ENCODE measurements at regions not wholly inside any gene's neighbourhood (a gene's known extent, or its start where the extent isn't known, plus 50 kb on each side); places are given as distances from the start of the nearest gene placed in this dataset.
"Not testable (repeated sequence)": the region's sequence is repeated elsewhere in the genome, so short reads cannot be mapped to it uniquely, and the experiment has no call there.

DNA sequence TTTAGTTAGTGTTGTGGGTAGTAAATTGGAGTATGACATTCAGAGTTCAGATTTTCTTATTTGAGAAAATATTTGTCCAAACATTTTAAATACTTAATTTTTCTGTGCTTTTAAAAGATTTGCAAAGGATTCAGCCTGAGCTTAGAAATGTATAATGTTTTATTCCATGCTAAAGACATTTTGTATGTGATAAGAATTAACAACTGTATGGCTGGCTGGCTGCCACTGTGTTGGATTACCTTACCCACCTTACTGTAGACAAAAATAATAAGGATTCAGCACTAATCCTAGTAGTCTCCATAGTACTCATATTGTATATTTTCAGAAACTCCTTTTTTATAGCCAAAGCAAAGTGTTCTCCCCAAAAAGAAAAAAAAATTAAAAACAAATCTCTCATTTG is 74.8 kb downstream of the TANC2 start:
- Histone ChIP-seq H3K4me3 (no peak overlapping the region), H3K27me3 (no peaks in the 10 kb centered on the region), H3K27ac (no peak overlapping the region), H3K36me3 (no peaks in the 10 kb centered on the region), H3K4me1 (ENCODE audit: insufficient read depth) (peaks cover 1% of the 10 kb centered on the region), H3K9me3 (no peaks in the 10 kb centered on the region)
- no peak for DNase-seq
- intact Hi-C loops (cut with DNase I): no loop called here
- no peak for TF ChIP-seq POLR2A (IDR thresholded peaks at IDR 0.05)
- TF ChIP-seq, protein P1, sequence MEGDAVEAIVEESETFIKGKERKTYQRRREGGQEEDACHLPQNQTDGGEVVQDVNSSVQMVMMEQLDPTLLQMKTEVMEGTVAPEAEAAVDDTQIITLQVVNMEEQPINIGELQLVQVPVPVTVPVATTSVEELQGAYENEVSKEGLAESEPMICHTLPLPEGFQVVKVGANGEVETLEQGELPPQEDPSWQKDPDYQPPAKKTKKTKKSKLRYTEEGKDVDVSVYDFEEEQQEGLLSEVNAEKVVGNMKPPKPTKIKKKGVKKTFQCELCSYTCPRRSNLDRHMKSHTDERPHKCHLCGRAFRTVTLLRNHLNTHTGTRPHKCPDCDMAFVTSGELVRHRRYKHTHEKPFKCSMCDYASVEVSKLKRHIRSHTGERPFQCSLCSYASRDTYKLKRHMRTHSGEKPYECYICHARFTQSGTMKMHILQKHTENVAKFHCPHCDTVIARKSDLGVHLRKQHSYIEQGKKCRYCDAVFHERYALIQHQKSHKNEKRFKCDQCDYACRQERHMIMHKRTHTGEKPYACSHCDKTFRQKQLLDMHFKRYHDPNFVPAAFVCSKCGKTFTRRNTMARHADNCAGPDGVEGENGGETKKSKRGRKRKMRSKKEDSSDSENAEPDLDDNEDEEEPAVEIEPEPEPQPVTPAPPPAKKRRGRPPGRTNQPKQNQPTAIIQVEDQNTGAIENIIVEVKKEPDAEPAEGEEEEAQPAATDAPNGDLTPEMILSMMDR (IDR thresholded peaks at IDR 0.05): no peak
- TF ChIP-seq EP300 (IDR thresholded peaks at IDR 0.05): no peak

DNA sequence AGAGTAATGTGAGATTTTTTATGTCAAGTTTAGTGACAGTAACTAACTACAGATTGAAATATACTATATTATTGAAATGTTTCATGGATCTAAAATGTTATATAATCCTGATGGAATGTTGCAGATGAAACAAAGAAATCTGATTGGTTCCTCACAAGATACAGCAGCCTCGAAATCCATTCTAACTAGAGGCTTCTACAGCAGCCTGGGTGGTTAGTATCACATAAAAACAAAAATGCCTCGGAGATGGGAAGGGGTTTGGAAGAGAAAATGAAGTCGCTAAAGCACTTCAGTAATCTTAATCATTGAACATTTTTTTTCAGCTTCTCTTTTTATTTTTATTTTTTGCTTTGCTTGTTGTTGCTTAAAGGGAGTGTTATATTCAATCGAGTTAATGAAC is 75.2 kb downstream of the TANC2 start:
- DNase-seq: no peak
- Histone ChIP-seq H3K4me1 (ENCODE audit: insufficient read depth) (peaks cover 1% of the 10 kb centered on the region), H3K4me3 (no peak overlapping the region), H3K36me3 (no peaks in the 10 kb centered on the region), H3K27ac (no peak overlapping the region), H3K9me3 (no peaks in the 10 kb centered on the region), H3K27me3 (no peaks in the 10 kb centered on the region)
- TF ChIP-seq EP300 (IDR thresholded peaks at IDR 0.05) (no peak), POLR2A (IDR thresholded peaks at IDR 0.05) (no peak)
- TF ChIP-seq, protein P1 (IDR thresholded peaks at IDR 0.05): no peak
- 28 to 37% (median 34%) methylated on average over 4 of the region's 4 CpGs for WGBS, 3 donors
- intact Hi-C loops (cut with DNase I): no loop called here

DNA sequence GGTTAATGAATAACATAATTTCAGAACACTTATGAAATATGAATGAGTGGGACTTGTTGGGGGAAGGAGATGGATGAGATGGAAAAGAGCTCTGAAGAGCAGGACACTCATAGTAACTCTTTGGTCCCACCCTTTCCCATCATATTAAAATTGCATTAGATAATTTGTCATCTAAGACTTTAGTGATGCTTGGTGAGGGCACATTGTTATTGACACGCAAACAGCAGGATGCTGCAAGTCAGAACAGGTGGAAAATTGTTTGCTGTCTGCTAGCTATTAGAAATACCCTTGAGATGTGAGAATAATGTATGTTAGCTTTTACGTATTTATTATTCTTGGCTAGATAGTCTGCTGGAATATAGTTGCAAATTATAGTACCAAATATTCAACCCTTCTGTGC is 75.7 kb downstream of the TANC2 start:
- no peak overlapping the region for H3K27ac ChIP-seq
- H3K4me3 ChIP-seq: no peak overlapping the region
- H3K36me3 ChIP-seq: no peaks in the 10 kb centered on the region
- no peaks in the 10 kb centered on the region for H3K27me3 ChIP-seq
- intact Hi-C loops (cut with DNase I): no loop called here
- H3K9me3 ChIP-seq: no peaks in the 10 kb centered on the region
- peaks cover 1% of the 10 kb centered on the region for H3K4me1 ChIP-seq (ENCODE audit: insufficient read depth)
- 89 to 96% (median 91%) methylated on average over 2 of the region's 2 CpGs for WGBS, 3 donors
- no peak for TF ChIP-seq EP300 (IDR thresholded peaks at IDR 0.05)
- no peak for TF ChIP-seq POLR2A (IDR thresholded peaks at IDR 0.05)
- TF ChIP-seq, protein P1 (IDR thresholded peaks at IDR 0.05): no peak
- no peak for DNase-seq

DNA sequence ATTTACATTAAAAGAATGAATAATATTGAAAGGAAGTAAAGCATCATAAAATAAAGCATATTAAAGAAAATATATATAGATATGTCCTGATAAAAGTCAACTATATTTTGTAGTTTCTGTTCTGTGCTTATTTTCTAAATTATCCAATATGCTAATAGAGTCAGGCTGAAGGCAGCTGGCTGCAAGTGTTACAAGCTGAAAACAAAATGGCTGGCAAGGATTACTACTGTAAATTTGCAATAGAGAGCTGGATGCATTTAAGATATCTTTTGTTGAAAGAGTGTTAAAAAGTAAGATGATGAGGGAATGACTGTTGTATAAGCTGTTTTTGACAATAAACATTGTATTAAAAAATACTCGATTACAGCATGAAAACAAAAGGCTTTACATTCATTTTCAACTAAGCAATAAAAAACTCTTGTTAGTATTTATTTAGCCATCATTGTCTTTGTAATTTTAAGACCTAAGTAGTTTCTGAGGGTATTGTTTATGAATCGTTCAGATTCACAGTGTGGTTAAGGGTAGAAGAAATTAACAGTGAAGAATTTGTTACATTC is 76.3 kb downstream of the TANC2 start:
- TF ChIP-seq, protein P1 (IDR thresholded peaks at IDR 0.05): no peak
- no peak for TF ChIP-seq POLR2A (IDR thresholded peaks at IDR 0.05)
- no peak for TF ChIP-seq EP300 (IDR thresholded peaks at IDR 0.05)
- Histone ChIP-seq H3K9me3 (no peaks in the 10 kb centered on the region), H3K4me1 (ENCODE audit: insufficient read depth) (peaks cover 1% of the 10 kb centered on the region), H3K27me3 (no peaks in the 10 kb centered on the region), H3K4me3 (no peak overlapping the region), H3K36me3 (no peaks in the 10 kb centered on the region), H3K27ac (no peak overlapping the region)
- 26 to 59% (median 29%) methylated on average over 2 of the region's 2 CpGs for WGBS, 3 donors
- DNase-seq: no peak
- intact Hi-C loops (cut with DNase I): no loop called here

DNA sequence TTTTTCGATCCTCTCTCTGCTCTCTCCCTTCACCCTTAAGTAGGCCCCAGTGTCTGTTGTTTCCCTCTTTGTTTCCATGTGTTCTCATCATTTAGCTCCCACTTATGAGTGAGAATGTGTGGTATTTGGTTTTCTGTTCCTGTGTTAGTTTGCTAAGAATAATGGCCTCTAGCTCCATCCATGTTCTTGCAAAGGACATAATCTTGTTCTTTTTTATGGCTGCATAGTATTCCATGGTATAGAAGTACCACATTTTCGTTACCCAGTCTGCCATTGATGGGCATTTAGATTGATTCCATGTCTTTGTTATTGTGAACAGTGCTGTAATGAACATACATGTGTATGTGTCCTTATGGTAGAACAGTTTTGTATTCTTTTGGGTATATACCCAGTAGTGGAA is 91.5 kb downstream of the TANC2 start:
- H3K27me3 ChIP-seq; H3K4me3 ChIP-seq; DNase-seq; H3K36me3 ChIP-seq; H3K4me1 ChIP-seq (ENCODE audit: insufficient read depth); H3K9me3 ChIP-seq; H3K27ac ChIP-seq; intact Hi-C loops (cut with DNase I): not testable (repeated sequence)
- WGBS, 3 donors: 98% methylated on average over 2 of the region's 2 CpGs

All from ovary (tissue), 7 donors.